Progenitor cell of endocrine pancreas (in vitro differentiated cells): ENCODE measurements at regions not wholly inside any gene's neighbourhood (a gene's known extent, or its start where the extent isn't known, plus 50 kb on each side); places are given as distances from the start of the nearest gene placed in this dataset.

Experiments used
- DNase-seq: peaks from one replicate; pipeline ENCODE4 v3.0.0; 2021; ENCODE audit warnings: low spot score; ENCODE audit not compliant: unreplicated experiment
- H3K27ac Mint-ChIP-seq: 2 replicates; pipeline ENCODE4 v1.8.0; 2021; ENCODE audit warnings: mild to moderate bottlenecking, moderate library complexity, mixed read lengths
- H3K27me3 Mint-ChIP-seq: 2 replicates; pipeline ENCODE4 v1.8.0; 2021; ENCODE audit warnings: mixed read lengths
- H3K36me3 Mint-ChIP-seq: 2 replicates; pipeline ENCODE4 v1.8.0; 2022; ENCODE audit warnings: mixed read lengths; ENCODE audit not compliant: insufficient read depth
- H3K4me1 Mint-ChIP-seq: 2 replicates; pipeline ENCODE4 v1.8.0; 2021; ENCODE audit warnings: low read depth, mixed read lengths
- H3K4me3 Mint-ChIP-seq: 2 replicates; pipeline ENCODE4 v1.8.0; 2021; ENCODE audit warnings: low read depth, mild to moderate bottlenecking, moderate library complexity, mixed read lengths
- H3K9me3 Mint-ChIP-seq: 2 replicates; pipeline ENCODE4 v1.8.0; 2021; ENCODE audit warnings: low read depth, mixed read lengths
- CTCF ChIP-seq: fragments of 200-600 bp; sonication (generic); IDR thresholded peaks from one replicate; pipeline ENCODE4 v1.5.0; 2021; ENCODE audit warnings: antibody characterized with exemption, mild to moderate bottlenecking; ENCODE audit not compliant: unreplicated experiment

DNA sequence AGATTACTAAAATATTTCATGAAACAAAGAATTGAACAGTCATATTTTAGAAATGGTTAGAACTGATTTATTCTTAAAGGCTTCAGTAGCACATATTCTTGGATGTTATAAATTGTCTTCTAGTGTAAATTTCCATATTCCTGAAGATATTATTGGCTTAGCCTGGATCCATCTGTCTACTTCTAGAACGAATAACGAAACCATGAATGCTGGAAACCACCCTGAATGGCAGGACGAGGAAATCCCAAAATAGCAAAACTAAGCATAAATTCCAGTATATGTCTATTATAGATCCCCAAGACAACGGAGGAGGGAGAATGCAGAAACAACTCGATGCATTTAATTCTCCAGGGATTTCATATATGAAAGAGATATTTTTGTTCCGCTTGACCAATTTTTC is 2191.0 kb upstream of the ACO1 start:
- peaks cover 3% of the 10 kb centered on the region for H3K27me3 Mint-ChIP-seq
- H3K27ac Mint-ChIP-seq, result no peak overlapping the region
- peaks cover 3% of the 10 kb centered on the region for H3K36me3 Mint-ChIP-seq
- H3K4me3 Mint-ChIP-seq, result no peak overlapping the region
- DNase-seq, result no peak
- peaks cover 15% of the 10 kb centered on the region for H3K4me1 Mint-ChIP-seq
- H3K9me3 Mint-ChIP-seq, result peaks cover 31% of the 10 kb centered on the region
- no peak for TF ChIP-seq CTCF

DNA sequence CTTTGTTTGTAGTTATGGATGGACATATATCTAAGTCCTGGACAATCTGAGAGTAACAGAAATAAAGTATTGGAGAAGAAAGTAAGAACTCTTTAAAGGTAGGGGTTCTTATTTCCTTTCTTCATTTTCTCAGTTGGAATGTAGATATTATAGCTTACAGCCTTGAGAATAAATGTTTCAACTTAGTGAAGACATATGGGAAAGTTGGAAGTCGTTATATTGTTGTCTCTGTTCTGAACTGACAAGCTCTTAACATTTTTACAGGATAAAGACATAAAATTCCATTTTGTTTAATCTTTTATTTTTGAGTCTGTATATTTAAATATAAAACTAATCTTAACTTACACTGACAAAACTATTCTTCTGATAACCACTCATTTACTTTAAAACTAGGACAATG is 2187.5 kb upstream of the ACO1 start:
- Mint-ChIP-seq H3K4me1 (peaks cover 15% of the 10 kb centered on the region), H3K27me3 (peaks cover 3% of the 10 kb centered on the region), H3K9me3 (peaks cover 14% of the 10 kb centered on the region), H3K4me3 (no peak overlapping the region), H3K36me3 (no peaks in the 10 kb centered on the region), H3K27ac (no peak overlapping the region)
- DNase-seq, result no peak
- no peak for TF ChIP-seq CTCF

- DNase-seq, result no peak
- H3K4me3 Mint-ChIP-seq, result no peak overlapping the region
- H3K27ac Mint-ChIP-seq, result no peak overlapping the region
- peaks cover 14% of the 10 kb centered on the region for H3K9me3 Mint-ChIP-seq
- peaks cover 13% of the 10 kb centered on the region for H3K4me1 Mint-ChIP-seq
- no peaks in the 10 kb centered on the region for H3K36me3 Mint-ChIP-seq
- TF ChIP-seq CTCF, result no peak
- H3K27me3 Mint-ChIP-seq, result peaks cover 2% of the 10 kb centered on the region
Observed at GRCh38 chr9:30197453-30197852, 2187.0 kb upstream of the ACO1 start.

DNA sequence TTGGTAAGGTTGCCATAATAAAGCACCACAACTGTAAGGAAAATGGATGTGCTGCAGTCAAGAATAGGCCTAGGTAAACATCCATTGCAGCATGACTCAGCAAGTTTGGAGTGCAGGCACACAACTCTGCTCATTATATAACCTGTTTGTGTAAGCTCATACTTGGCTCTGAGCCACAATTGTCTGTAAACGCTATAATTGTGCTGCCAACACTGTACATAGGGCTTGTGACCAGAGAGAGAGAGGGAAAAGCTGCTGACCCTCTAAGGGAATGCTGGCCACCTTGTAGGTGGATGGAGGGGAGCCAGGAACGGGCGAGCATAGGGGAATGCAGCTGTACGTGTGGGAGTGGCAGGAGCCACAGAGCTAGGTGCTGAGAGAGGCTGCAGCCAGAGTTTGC is 2186.5 kb upstream of the ACO1 start:
- Mint-ChIP-seq H3K9me3 (peaks cover 14% of the 10 kb centered on the region), H3K27ac (no peak overlapping the region), H3K27me3 (no peaks in the 10 kb centered on the region), H3K4me1 (peaks cover 11% of the 10 kb centered on the region), H3K36me3 (no peaks in the 10 kb centered on the region), H3K4me3 (no peak overlapping the region)
- DNase-seq, result no peak
- no peak for TF ChIP-seq CTCF

- peaks cover 14% of the 10 kb centered on the region for H3K9me3 Mint-ChIP-seq
- no peaks in the 10 kb centered on the region for H3K27me3 Mint-ChIP-seq
- no peak overlapping the region for H3K27ac Mint-ChIP-seq
- no peak for TF ChIP-seq CTCF
- no peaks in the 10 kb centered on the region for H3K36me3 Mint-ChIP-seq
- H3K4me3 Mint-ChIP-seq, result no peak overlapping the region
- H3K4me1 Mint-ChIP-seq, result peaks cover 11% of the 10 kb centered on the region
- DNase-seq, result no peak
Observed at GRCh38 chr9:30198463-30199309, 2185.8 kb upstream of the ACO1 start.
